Ascending aorta (tissue), 2 donors: ENCODE measurements at regions not wholly inside any gene's neighbourhood (a gene's known extent, or its start where the extent isn't known, plus 50 kb on each side); places are given as distances from the start of the nearest gene placed in this dataset.
"Not testable (repeated sequence)": the region's sequence is repeated elsewhere in the genome, so short reads cannot be mapped to it uniquely, and the experiment has no call there.

Source experiments
- DNase-seq, 2 donors: peaks; one replicate each; pipeline ENCODE4 v3.0.0-alpha.2; 2019; ENCODE audit warnings: low spot score in 2 of 2
- H3K27ac ChIP-seq, 2 donors: fragments of 200-600 bp; sonication (generic); one replicate each; pipeline ENCODE4 v1.5.1; 2016 to 2017; ENCODE audit warnings: mild to moderate bottlenecking in 1 of 2
- H3K27me3 ChIP-seq: fragments of 200-600 bp; sonication (generic); one replicate; pipeline ENCODE4 v1.5.1; 2017
- H3K36me3 ChIP-seq, 2 donors: fragments of 200-600 bp; sonication (generic); one replicate each; pipeline ENCODE4 v1.5.1; 2016
- H3K4me1 ChIP-seq, 2 donors: fragments of 200-600 bp; sonication (generic); one replicate each; pipeline ENCODE4 v1.5.1; 2016 to 2017; ENCODE audit warnings: mild to moderate bottlenecking in 1 of 2
- H3K4me3 ChIP-seq, 2 donors: fragments of 200-600 bp; sonication (generic); one replicate each; pipeline ENCODE4 v1.5.1; 2016 to 2017; ENCODE audit warnings: mild to moderate bottlenecking in 1 of 2
- H3K9me3 ChIP-seq, 2 donors: fragments of 200-600 bp; sonication (generic); one replicate each; pipeline ENCODE4 v1.5.1; 2016
- CTCF ChIP-seq, 3 experiments: fragments of 200-600 bp in 2 of 3; fragments of 450-650 bp in 1 of 3; sonication (generic) in 2 of 3; IDR thresholded peaks; one replicate each; pipeline ENCODE4 v1.5.1; 2016 to 2019; ENCODE audit warnings: antibody characterized with exemption in 3 of 3, mild to moderate bottlenecking in 1 of 3, moderate library complexity in 1 of 3
- intact Hi-C: fragments of 100-400 bp; cut with DNase I; formaldehyde crosslinking; loops from one replicate; pipeline ENCODE4 v1.15.1; 2023

- no peak for DNase-seq
- no peak overlapping the region for H3K27ac ChIP-seq
- no peak overlapping the region for H3K4me3 ChIP-seq
- H3K36me3 ChIP-seq: no peaks in the 10 kb centered on the region
- intact Hi-C loops: no loop called here
- H3K9me3 ChIP-seq: no peaks in the 10 kb centered on the region
- no peaks in the 10 kb centered on the region for H3K4me1 ChIP-seq
- no peak for TF ChIP-seq CTCF (IDR thresholded peaks at IDR 0.05)
- H3K27me3 ChIP-seq: no peaks in the 10 kb centered on the region
Observed at GRCh38 chr19:31461814-31462539, 112.7 kb upstream of the TSHZ3 start.

DNA sequence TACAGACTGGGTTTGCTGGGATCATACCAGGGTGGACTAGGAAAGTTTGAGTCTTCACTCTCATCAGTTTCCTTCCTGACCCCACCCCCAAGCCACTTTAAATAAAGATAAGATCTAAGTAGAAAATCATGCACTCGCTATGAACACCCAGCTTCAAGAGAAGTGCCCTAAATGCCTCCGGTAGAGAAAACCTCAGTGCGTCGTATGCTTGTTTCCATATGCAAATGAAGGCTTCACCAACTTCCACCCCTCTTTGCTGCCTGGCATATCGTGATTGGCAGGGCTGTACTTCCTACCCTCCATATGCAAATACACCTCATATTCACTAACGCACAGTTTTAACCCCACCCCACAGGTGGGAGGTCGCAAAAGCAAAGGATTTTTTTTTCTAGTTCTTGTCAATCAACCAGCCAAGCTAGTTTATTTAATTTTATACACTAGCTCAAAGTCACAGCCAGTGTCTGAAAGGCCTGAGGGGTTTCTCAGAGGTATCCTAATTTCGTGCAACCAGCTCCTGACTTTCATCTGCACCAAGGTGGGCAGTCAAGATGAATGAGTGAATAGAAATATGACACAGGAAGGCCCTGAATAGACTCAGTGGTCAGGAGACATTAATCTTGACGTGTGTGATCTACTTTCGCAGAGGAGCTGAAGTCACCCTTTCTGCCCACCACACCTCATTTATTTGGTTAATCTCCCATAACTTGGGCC lies 121.1 kb upstream of the TSHZ3 start:
- intact Hi-C loops: no loop called here
- no peak for DNase-seq
- no peaks in the 10 kb centered on the region for H3K9me3 ChIP-seq
- H3K4me1 ChIP-seq: no peaks in the 10 kb centered on the region
- no peak overlapping the region for H3K4me3 ChIP-seq
- no peaks in the 10 kb centered on the region for H3K36me3 ChIP-seq
- TF ChIP-seq CTCF (IDR thresholded peaks at IDR 0.05): no peak
- H3K27me3 ChIP-seq: no peaks in the 10 kb centered on the region
- H3K27ac ChIP-seq: no peak overlapping the region

DNA sequence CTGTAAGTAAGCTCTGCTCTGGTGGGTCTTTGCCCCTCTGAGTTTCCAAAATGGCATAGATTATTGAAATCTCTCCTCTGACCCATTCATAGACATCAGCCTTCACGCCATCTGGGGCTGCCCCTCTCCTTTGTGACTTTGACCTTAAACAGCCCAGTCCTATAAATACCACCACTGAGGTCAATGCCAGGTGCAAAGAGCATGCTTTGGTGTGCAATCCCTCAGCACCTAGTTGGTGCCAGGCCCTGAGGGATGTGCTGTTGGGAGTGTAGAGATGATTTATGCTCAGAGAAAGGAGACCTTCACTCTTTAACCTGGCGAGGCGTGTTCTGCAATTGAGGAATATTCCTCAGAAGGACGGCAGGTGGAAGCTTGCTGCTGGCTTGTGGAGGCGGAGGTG lies 121.7 kb upstream of the TSHZ3 start:
- DNase-seq: no peak
- Histone ChIP-seq H3K4me3 (no peak overlapping the region), H3K36me3 (no peaks in the 10 kb centered on the region), H3K27me3 (no peaks in the 10 kb centered on the region), H3K4me1 (no peaks in the 10 kb centered on the region), H3K9me3 (no peaks in the 10 kb centered on the region), H3K27ac (no peak overlapping the region)
- TF ChIP-seq CTCF (IDR thresholded peaks at IDR 0.05): no peak
- intact Hi-C loops: no loop called here

DNA sequence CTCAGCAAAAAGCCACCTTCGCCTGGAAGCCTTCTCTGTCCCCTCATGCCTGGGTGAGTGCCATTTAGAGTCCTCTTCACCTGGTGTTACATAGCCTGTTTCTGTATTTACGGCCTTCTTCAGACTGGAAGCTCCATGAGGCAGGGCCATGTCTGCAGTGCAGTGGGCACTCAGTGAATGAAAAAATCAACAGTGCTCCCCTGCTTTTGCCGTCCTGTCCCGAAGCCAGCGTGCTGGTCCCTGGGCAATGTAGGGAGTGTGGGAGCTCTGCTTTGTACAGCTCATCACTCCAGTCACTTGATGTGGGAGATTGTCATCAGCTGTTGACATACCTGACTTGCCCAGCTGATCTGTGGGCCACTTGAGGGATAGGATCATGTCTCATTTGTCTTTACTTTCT lies 129.0 kb upstream of the TSHZ3 start:
- DNase-seq: no peak
- H3K9me3 ChIP-seq: no peaks in the 10 kb centered on the region
- H3K4me1 ChIP-seq: no peaks in the 10 kb centered on the region
- no peak overlapping the region for H3K4me3 ChIP-seq
- H3K27me3 ChIP-seq: no peaks in the 10 kb centered on the region
- intact Hi-C loops: no loop called here
- H3K36me3 ChIP-seq: no peaks in the 10 kb centered on the region
- H3K27ac ChIP-seq: no peak overlapping the region
- TF ChIP-seq CTCF (IDR thresholded peaks at IDR 0.05): no peak

DNA sequence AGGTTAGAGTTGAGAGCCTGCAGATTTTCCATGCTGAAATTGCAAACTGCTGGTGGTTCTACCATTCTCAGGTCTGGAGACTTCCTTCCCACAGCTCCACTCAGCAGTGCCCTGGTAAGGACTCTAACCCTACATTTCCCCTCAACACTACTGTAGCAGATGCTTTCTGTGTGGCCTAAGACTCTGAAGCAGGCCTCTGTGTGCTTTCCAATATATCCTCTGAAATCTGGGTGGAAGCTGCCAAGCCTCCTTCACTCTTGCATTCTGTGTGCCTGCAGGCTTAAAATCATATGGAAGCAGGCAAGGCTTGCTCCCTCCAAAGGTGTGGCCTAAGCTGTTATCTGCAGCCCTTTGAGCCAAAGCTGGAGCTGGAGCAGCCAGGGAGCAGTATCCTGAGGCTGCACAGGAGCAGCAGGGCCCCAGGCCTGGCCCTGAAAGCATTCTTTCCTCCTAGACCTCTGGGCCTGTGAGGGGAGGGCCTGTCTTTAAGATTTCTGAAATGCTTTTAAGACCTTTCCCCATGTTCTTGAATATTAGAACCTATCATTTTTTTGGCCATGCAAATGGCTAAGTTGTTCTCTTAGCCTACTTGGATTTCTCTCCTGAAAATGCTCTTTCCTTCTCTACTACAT lies 134.1 kb upstream of the TSHZ3 start:
- no peaks in the 10 kb centered on the region for H3K27me3 ChIP-seq
- H3K4me3 ChIP-seq: no peak overlapping the region
- H3K4me1 ChIP-seq: no peaks in the 10 kb centered on the region
- no peaks in the 10 kb centered on the region for H3K9me3 ChIP-seq
- DNase-seq: no peak
- H3K36me3 ChIP-seq: no peaks in the 10 kb centered on the region
- no peak overlapping the region for H3K27ac ChIP-seq
- intact Hi-C loops: no loop called here
- TF ChIP-seq CTCF (IDR thresholded peaks at IDR 0.05): no peak

DNA sequence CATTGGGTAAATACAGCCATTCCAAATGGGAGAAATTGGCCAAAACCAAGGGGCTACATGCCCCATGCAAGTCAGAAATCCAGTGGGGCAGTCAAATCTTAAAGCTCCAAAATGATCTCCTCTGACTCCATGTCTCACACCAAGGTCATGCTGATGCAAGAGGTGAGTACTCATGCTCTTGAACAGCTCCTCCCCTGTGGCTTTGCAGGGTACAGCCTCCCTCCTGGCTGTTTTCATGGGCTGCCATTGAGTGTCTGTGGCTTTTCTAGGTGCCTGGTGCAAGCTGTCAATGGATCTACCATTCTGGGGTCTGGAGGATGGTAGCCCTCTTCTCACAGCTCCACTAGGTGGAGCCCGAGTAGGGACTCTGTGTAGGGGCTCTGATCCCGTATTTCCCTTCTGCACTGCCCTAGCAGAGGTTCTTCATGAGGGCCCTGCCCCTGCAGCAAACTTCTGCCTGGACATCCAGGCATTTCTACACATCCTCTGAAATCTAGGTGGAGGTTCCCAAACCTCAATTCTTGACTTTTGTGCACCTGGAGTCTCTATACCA lies 135.7 kb upstream of the TSHZ3 start:
- DNase-seq, H3K27me3 ChIP-seq, H3K4me1 ChIP-seq, H3K4me3 ChIP-seq, H3K9me3 ChIP-seq, H3K27ac ChIP-seq, H3K36me3 ChIP-seq, intact Hi-C loops: not testable (repeated sequence)
